NB4 (cell line): ENCODE measurements at regions not wholly inside any gene's neighbourhood (a gene's known extent, or its start where the extent isn't known, plus 50 kb on each side); places are given as distances from the start of the nearest gene placed in this dataset.

ENCODE experiments used
- MAX ChIP-seq: IDR thresholded peaks from 2 replicates; pipeline ENCODE4 v1.6.1; 2011; ENCODE audit warnings: low read depth, low read length
- POLR2A ChIP-seq: IDR thresholded peaks from 2 replicates; pipeline ENCODE4 v1.6.1; 2011; ENCODE audit warnings: mild to moderate bottlenecking; ENCODE audit not compliant: insufficient read length; ENCODE audit errors: extremely low read depth

- no peak for TF ChIP-seq MAX
- no peak for TF ChIP-seq POLR2A
Observed at GRCh38 chr22:46097268-46097900, 52.9 kb upstream of the PPARA start.
